ENCODE measurements at regions not wholly inside any gene's neighbourhood (a gene's known extent, or its start where the extent isn't known, plus 50 kb on each side); places are given as distances from the start of the nearest gene placed in this dataset.

- TF ChIP-seq CTCF (IDR thresholded peaks at IDR 0.05) (no peak), EP300 (IDR thresholded peaks at IDR 0.05) (no peak), POLR2A (IDR thresholded peaks at IDR 0.05; ENCODE audit: low read depth) (no peak), POLR2AphosphoS5 (IDR thresholded peaks at IDR 0.05) (no peak)
Observed at GRCh38 chr5:36438765-36439561, 137.3 kb upstream of the RANBP3L start.

Measured in esophagus muscularis mucosa (tissue), 4 donors.